Activated T-cell treated with anti-CD3 and anti-CD28 coated beads, Interleukin-2, amount 50 U/mL, for 48 hours (primary cell): ENCODE measurements at regions not wholly inside any gene's neighbourhood (a gene's known extent, or its start where the extent isn't known, plus 50 kb on each side); places are given as distances from the start of the nearest gene placed in this dataset.
"Not testable (repeated sequence)": the region's sequence is repeated elsewhere in the genome, so short reads cannot be mapped to it uniquely, and the experiment has no call there.

Experiments
- DNase-seq, 2 experiments: peaks; one replicate each; pipeline ENCODE4 v3.0.0-alpha.2; 2020

DNA sequence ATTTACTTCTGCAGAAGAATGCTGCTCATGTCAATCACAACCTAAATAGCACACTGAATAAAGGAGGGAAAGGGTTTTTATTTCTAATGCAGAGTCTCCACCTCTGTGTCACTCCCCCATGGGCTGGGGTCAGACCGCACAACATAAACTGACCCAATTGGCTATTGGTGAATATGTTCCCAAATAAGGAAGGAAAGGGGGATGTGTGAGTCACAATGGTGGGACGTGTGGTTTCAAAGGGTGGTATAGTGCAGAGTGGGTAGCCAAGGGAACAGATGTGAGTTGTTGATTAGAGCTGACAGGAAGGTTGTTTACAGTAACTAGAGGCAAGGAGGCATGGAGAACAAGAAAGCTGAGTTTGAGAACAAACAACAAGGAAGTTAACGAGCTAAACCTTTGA lies 491.8 kb downstream of the ZPLD1 start:
- no peak for DNase-seq

DNA sequence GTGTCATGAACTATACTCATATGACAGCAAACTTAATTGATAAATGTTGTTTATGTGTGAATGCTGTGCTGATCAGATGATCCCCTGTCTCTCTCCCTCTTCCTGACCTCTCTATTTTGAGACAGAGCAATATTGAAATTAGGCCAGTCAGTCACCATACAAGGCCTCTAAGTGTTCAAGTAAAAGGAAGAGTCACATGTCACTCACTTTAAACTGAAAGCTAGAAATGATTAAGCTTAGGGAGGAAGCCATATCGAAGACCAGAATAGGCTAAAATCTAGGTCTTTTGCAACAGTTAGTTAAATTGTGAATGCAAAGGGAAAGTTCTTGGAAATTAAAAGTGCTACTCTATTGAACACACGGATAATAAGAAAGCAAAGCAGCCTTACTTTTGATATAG lies 498.6 kb downstream of the ZPLD1 start:
- DNase-seq = no peak

DNA sequence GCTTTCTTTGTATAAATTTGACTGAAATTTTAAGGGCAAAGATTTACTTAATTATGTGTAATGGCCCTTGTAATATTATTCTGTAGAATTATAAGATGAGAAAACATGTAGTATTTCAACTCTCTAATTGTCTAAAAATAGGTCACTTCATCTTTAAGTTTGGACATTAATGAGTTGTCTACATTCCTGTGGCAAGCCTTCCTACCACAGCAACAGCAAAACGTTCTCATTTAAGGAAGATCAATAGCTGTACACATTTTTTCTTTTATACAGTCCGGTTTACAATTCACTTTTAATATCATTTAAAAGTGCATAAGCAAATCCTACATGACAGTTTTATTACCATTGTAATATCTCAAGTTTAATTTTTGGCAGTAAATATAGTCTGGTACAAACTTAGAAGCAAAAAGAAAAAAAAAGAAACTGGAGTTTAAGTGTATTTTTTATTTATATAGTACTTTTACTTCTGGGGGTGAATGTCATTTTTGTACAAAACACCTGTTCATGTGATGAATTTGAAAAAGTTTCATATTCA lies 501.8 kb downstream of the ZPLD1 start:
- DNase-seq = no peak

DNA sequence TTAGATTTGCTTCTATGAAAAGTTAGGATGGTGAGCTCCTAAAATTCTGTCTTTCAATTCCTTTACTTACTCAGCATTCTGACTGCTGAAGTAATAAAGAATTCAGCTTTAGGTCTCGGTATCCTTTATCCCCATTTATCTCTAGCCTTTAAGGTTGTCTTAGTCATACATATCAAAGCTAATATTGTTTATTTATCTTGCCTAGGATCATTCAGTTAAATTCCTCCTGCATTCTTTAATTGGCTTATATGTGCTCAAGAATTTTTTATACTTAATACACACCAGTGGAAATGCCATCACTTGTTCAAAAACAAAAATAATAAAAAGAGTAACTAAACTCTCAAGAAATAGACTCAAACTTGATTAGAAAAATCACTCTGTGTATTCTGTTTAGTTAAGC lies 507.0 kb downstream of the ZPLD1 start:
- no peak for DNase-seq

DNA sequence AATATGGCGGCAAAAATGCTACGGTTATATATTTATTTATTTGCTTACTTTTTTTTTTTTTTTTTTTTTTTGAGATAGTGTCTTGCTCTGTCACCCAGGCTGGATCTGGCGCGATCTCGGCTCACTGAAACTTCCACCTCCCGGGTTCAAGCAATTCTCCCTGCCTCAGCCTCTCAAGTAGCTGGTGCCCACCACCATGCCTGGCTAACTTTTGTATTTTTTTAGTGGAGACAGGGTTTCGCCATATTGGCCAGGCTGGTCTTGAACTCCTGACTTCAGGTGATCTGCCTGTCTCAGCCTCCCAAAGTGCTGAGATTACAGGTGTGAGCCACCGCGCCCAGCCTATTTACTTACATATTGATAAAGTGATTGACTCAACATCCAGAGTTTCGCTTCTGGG lies 511.6 kb downstream of the ZPLD1 start:
- DNase-seq = not testable (repeated sequence)

DNA sequence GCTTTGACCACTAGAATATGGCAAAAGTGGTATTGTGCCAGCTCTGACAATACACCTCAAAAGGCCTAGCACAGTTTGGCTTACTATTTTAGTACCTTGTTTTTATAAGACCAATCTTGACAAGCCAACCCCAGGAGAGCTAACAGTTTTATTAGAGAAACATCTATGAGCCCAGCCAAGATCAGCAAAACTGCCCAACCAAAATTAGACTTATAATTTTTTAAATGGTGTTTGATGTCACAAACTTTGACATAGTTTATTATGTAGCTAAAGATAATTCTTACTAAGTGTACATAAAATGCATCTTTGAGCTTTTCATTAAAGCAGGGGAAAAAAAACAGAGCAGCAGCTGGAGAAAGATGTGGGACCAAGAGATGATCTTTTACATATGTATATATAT lies 537.5 kb downstream of the ZPLD1 start:
- no peak for DNase-seq

DNA sequence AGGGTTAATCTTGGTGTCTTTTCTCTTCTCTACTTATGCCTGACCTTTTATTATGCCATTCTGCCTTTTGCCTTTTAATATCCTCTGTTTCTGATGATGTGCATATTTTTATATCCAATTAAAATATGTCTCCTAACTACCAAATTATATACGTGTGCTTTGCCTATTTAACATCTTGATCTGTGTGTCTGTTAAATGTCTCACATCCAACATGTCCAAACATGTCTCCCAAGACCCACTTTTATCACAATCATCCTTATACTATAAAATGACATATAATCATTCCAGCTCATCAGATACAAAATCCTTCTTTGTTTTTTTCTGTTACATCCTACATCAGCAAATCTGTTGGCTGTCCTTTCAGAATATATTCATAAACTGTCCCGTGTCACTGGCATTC lies 539.5 kb downstream of the ZPLD1 start:
- DNase-seq = no peak

DNA sequence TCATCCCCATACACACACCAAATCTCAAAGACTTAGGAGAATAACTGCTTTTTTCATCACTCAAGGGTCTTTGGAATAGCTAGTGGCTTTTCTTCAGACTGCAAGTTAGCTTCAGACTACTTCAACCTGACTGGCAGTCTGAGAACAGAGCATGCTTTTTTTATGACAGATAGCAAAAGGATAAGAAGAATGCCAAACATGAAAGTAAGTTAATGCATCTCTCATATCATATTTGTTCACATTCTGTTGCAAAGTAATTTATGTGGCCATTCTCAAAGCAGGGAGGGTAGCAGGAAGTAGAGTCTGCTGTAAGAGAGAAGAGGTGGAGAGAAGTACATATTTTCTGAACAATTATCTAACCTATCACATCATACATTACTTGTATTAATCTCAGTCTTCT lies 544.4 kb downstream of the ZPLD1 start:
- DNase-seq = no peak

DNA sequence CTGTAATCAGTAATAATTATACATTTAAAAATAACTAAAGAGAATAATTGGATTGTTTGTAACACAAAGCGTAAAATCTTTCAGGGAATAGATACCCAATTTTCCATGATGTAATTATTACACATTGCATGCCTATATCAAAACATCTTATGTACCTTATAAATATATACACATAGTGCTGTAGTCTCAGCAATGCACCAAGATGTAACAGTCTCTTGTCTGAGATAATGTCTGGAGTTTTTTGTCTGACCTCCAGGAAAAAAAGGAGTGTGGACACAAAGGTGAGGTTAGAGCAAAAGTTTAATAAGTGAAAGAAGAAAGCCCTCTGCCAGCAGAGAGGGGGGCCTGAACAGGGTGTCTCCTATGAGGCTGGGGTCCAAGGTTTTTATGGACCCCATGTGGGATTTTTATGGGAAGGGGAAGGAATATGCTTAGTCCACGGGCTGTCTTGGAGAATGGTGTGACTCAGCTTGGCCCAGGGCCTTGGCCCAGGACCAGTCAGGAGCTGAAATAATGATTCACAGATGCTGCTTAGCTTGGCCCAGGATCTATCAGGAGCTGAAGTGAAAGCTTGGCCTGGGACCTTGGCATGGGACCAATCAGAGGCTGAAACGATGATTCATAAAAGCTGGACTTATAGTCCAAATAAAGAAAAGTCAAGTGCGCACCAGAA lies 545.0 kb downstream of the ZPLD1 start:
- no peak for DNase-seq

DNA sequence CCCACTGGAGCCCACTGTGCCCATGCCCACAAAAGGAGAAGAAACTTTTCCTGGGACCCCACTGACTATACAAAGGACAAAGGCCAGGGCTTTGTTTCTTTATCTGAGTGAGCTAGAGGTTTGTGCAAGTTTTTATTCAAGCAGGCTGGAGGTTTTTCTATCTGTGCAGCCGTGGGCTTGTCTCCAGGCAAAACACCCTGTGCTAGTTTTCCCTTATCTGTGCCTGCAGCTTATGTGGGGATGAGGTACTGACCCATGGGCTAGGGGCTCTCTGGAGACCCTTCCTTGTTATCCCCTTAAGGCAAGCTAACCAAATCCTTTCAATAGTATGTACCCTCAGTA lies 545.5 kb downstream of the ZPLD1 start:
- DNase-seq = no peak

DNA sequence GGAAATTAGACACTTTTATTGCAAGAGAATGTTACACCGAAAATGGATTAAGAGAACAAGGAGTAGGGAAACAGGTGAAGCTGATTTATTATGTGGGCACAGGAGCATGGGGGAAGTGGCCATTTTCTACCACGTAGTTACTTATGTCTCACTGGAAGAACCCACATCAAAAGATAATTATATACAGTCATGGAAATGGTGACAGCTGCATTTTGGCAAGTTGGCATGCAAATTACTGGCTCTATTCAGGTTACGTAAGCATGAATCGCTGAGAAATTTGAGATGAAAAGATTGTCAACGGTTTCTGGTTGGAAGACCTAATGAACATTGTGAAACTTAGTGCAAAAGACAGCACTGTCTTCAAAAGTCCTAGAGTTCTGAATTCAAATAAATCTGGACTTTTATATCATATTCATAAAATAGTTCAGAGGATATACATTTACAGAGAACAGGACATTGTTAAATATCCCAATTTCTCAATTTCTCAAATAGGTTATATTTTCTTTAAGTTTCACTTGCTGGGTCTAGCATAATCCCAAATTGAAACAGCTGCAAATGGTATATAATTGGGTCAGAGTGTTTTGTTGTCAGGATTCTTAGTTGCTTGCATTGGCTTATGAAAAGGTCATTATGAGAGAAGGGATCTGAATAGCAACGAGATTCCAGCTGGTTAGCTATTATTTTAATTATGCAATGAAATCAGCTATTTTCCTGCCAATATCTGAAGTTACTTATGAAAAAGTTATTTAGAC lies 567.8 kb downstream of the ZPLD1 start:
- DNase-seq = no peak

DNA sequence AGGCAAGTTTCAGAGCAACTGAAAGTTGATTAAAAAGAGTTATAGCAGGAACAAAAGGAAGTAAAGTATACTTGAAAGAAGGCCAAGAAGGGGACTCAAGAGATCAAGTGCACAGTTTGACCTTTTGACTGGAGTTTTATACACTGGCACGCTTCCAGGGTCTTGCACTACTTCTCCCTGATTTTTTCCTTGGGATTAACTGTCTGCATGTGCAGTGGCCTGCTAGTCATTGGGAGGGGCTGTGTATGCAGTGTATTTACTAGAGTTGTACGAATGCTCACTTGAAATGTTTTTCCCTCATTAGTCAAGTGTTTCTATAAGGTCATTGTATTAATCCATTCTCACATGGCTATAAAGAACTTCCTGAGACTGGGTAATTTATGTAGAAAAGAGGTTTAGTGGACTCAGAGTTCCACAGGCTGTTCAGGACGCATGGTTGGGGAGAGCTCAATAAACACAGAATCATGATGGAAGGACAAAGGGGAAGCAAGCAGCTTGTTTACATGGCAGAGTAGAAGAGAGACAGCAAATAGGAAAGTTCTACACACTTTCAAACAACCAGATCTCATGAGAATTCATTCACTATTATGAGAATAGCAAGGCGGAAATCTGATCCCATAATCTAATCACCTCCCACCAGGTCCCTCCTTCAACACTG lies 571.8 kb downstream of the ZPLD1 start:
- no peak for DNase-seq

DNA sequence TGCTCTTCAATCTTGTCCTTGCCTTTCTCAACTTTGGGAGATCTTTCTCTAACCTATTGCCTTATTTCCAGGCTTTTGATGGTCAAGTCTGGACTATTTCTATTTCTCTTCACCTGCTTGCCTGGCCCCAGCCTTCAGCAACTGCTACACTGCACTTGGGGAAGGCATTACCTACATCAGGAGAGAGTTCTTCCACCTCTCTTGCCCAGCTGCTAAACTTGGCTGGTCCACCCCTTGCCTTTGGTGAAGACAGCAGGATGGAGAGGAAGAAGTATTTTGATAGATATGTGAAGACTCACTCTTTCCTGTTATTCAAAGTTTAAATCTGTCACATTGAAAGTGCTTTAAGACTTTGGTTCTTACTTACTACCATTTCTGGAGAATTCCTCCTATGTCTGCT lies 574.8 kb downstream of the ZPLD1 start:
- no peak for DNase-seq

DNA sequence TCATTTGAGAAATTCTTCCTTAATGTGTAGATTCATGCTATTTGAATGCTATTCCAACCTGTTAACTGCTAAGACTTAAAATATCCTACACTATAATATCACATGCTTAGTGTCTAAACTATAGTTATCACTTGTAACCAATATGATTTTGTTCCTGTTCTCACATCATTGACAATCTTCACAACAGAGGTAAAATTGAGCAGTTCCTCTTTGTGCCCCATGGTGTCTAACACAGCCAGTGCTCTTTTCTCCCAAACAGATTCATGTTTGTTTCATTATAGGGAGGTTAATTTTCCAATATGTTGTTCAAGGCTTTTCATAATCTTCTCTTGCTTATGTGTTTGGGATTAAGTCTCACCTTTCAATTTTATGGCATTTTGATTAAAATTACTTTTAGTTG lies 591.1 kb downstream of the ZPLD1 start:
- DNase-seq = no peak

DNA sequence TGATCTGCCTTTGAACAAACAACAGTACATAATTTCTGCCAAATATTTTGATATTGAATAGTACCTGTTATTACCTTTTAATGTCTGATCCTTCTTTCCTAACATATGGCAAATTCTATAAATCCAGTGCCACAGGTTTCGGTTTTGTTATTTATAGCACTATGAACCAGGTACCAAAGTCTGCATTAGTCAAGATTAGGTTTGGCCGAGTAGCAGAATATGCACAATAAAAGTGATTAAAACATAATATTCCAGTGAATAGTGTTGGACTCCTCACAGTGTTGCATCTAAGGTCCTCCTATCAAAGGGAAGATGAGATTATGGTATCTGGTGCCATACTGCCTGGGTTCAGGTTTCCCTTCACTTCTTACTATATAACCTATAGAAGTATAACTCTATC lies 599.0 kb downstream of the ZPLD1 start:
- DNase-seq = no peak

DNA sequence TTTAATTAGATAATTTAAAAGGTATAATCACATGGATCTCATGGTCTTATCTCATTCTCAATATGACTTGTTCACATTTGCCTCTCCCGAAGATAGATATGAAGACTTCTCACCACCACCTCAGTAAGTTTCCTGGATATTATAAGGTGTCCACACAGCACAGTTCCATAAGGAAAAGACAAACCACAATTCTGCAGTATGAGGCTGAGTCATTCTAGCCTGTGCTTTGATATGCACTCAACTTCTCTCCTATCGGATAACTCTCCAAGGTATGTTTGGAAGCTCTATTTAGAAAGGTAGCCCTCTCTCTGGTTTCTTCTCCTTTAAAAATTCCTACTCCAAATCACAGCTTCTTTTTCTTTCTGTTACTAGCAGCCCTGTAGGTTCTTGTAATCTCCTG lies 612.8 kb downstream of the ZPLD1 start:
- DNase-seq = no peak

DNA sequence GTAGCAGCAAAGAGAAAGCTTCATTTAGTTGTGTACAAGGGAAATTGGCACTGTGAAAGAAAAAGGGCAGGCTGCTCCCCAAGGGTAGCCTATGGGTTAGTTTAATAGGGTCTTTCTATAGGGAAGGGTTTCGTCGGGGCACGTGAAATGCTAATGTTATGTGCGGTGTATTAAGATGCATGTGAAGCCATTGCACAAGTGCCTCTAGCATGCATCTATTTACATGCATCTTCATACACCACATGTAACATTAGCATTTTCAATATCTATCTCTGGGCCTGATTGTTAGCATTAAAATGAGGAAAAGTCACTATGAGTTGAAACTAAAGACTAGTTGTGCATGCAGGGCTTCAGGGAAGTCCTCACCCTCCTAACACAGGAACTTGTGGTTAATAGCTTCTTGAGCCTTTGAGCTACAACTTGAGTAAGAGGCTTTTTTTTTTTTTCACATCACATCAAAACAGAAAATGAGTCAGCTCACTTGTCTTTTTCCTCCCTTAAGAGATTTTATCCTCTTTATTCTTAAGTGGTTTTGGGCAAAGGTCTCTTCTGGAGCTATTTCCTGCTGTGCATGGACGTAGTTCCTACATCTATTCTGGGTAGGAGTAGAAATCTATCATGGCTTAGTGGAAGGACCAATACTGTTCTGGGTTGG lies 613.4 kb downstream of the ZPLD1 start:
- DNase-seq = no peak

DNA sequence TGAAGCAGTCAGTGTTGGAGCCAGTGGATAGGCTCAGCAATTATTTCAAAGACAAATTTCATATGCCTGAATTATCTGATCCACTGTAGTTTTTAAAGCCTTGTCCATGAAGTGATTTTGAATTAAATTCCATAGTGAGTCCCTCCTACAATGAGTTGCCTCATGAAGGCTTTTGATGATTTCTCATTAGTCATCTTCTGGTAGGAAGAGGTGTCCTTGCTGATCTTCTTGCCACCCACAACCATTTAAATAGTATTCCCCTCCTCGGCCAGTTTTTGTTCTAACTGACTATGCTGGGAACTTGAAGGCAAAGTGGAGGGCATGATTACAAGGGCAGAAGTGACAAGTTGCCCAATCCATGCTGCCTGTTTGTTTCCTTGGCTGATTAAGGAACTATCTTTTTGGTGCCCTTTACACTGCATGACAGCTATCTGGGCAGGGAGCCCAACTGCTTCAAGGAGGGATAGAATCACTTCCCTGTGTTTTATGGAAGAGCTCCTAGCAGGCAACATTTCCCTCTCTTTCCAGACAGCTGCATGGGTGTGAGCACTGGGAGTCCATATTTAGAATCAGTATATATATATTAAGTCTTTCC lies 617.5 kb downstream of the ZPLD1 start:
- no peak for DNase-seq

DNA sequence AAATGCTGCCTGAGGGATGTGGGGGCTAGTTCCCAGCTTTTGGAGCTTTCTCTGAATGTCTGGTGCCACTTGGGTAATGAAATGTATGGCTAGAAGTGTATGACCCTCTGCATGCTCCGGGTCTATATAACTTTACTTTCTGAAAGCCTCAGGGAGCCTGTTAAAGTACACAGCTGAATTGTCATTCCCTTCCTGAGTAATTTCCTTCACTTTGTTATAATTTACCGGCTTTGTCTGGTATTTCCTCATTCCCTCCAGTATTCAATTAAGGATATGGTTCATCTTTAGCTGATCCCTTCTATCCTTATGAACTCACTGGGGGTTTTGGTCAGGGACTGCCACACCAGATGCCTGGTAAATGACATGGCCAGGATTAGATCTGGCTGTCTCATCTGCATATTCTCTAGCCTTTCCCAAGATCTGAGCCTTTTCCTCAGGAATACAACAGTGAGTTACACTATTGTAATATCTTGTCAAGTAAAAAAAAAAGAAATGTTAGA lies 620.3 kb downstream of the ZPLD1 start:
- DNase-seq = no peak

DNA sequence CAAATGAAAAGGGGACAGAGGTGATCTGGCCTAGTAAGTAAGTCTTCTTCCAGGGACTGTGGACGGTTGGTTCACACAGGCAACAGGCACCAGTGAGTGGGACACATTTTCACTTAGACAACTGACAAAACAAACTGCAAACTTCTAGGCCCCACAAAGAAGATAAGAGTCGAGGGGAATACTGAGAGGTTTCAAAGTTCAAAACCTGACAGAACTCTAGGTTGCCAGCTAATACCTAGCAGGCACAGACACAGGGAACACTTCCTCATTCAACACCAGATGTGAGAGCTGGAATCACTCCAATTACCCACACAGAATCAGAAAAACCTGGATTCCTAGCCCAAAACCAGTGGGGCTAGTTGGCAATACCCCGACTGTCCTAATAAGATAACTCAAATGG lies 621.7 kb downstream of the ZPLD1 start:
- DNase-seq = no peak

DNA sequence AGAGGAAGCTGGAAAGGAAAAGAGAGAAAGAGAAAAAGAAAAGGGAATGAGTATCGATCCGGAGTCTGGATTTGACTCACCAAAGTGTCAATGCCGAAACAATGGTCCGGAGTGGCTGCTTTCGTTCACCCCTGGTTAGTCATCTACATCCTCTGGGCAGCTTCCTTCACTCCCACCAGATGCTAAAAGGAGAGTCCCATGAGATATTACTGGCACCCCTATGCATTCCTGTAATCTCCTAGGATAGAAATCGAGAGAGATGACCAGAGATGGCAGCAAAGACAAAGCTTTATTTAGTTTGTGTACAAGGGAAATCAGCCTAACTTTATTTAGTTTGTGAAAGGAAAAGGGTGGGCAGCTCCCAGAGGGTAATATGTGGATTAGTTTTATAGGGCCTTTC lies 622.2 kb downstream of the ZPLD1 start:
- DNase-seq = no peak

DNA sequence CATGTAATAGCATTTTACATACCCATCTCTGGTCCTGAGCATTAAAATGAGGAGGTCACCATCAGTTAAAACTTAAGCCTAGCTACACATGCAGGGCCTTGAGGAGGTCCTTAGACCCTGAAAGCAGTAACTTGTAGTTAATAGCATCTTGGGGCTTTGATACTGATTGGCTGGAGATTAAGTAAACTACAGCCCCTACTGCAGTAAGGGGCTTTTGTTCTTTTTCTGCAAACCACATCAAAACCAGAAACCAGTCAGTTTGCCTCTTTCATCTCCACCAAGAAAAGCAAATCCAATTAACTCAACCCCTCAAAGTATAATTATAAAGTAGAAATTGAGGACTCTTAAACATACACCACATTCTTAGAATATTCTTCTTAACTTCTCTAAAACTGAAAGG lies 622.7 kb downstream of the ZPLD1 start:
- no peak for DNase-seq

DNA sequence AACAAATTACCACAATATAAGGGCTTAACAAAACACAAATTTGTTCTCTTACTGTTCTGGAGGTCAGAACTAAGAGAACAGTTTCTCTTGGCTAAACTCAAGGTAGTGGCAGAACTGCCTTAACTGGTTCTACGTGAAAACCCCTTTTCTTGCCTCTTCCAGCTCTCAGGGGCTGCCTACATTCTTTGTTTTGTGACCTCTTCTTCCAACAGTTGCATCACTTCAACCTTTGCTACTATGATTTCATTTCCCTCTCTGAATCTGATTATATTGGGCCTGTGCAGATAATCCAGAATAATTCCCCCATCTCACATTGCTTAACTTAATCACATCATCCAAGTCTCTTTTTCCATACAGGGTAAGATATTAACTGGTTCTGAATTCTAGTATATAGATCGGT lies 624.6 kb downstream of the ZPLD1 start:
- no peak for DNase-seq
